ENCODE measurements at regions not wholly inside any gene's neighbourhood (a gene's known extent, or its start where the extent isn't known, plus 50 kb on each side); places are given as distances from the start of the nearest gene placed in this dataset.

GRCh38 chr12:41869432-41869831, 275.2 kb downstream of the GXYLT1 start:
- TF ChIP-seq CEBPB (IDR thresholded peaks at IDR 0.05; ENCODE audit: low read depth, low read length) = no peak
- Histone ChIP-seq H4K5ac (ENCODE audit: low read depth, low read length) (no peak overlapping the region), H3K79me1 (ENCODE audit: low read depth in 1 of 2, low read length in 2 of 2) (no peaks in the 10 kb centered on the region), H2BK5ac (ENCODE audit: low read depth, low read length, poor library complexity, severe bottlenecking) (no peak overlapping the region), H3K4me2 (ENCODE audit: low read depth, low read length) (no peak overlapping the region), H2AK9ac (replicated peaks; ENCODE audit: low read depth, low read length, poor library complexity) (no peak overlapping the region), H4K91ac (ENCODE audit: insufficient read depth, low read depth, low read length) (no peak overlapping the region), H3K27me3 (ENCODE audit: control insufficient read depth, insufficient read depth, low read length) (no peaks in the 10 kb centered on the region), H4K20me1 (ENCODE audit: insufficient read depth, low read length) (no peaks in the 10 kb centered on the region), H3K4ac (ENCODE audit: low read depth, low read length) (no peak overlapping the region), H2BK120ac (ENCODE audit: low read depth, low read length) (no peak overlapping the region), H3K18ac (ENCODE audit: low read depth, low read length) (no peak overlapping the region), H3K56ac (ENCODE audit: extremely low read depth, insufficient read depth, low read length) (no peak overlapping the region), H3K14ac (replicated peaks; ENCODE audit: low read depth, low read length) (no peak overlapping the region), H4K8ac (ENCODE audit: low read depth in 2 of 2, low read length in 2 of 2) (no peak overlapping the region), H2AFZ (replicated peaks; ENCODE audit: low read length, poor library complexity) (no peak overlapping the region), H3K4me1 (ENCODE audit: control insufficient read depth, insufficient read depth, low read length) (no peaks in the 10 kb centered on the region), H3K27ac (ENCODE audit: insufficient read depth, low read length) (no peak overlapping the region), H3K4me3 (ENCODE audit: insufficient read depth, low read depth, low read length) (no peak overlapping the region), H3K9me1 (ENCODE audit: insufficient read depth, low read length) (no peaks in the 10 kb centered on the region), H3K23ac (ENCODE audit: low read depth, low read length) (no peak overlapping the region), H3K9ac (ENCODE audit: low read depth, low read length) (no peak overlapping the region), H3K9me3 (ENCODE audit: control insufficient read depth, insufficient read depth, low read length) (no peaks in the 10 kb centered on the region; the same call in 1 of the 2 replicates), H2BK20ac (ENCODE audit: low read depth, low read length) (no peak overlapping the region), H3K36me3 (ENCODE audit: control insufficient read depth, insufficient read depth, low read length) (no peaks in the 10 kb centered on the region), H2BK15ac (ENCODE audit: low read depth, low read length) (no peak overlapping the region), H2AK5ac (ENCODE audit: low read depth, low read length) (no peak overlapping the region)
- BruUV-seq (replicated peaks) = no TSS peak
- dilution Hi-C loops (cut with HindIII; ENCODE audit: low sequenced_read_pairs, unreplicated experiment) = no loop called here
- WGBS, 2 experiments (ENCODE audit: extremely low coverage in 2 of 2, insufficient read length in 1 of 2) = no CpG with 5 or more reads among the region's 2 CpGs
- CTCF ChIA-PET = no interaction called here
- ATAC-seq (ENCODE audit: low read depth) (no peak), DNase-seq (no peak)
- in situ Hi-C loops (cut with MboI; ENCODE audit: low sequenced_read_pairs) = no loop called here
- POLR2A ChIA-PET (ENCODE audit: unreplicated experiment) = no interaction called here
- intact Hi-C loops (cut with micrococcal nuclease) = no loop called here

Measured in IMR-90 (cell line).